GM21576 (cell line): ENCODE measurements at regions not wholly inside any gene's neighbourhood (a gene's known extent, or its start where the extent isn't known, plus 50 kb on each side); places are given as distances from the start of the nearest gene placed in this dataset.

Source experiments
- ATAC-seq: cut with Tn5 transposase; IDR thresholded peaks from one replicate; pipeline ENCODE4 v1.9.1; 2021; ENCODE audit warnings: mild to moderate bottlenecking, moderate library complexity; ENCODE audit not compliant: unreplicated experiment

DNA sequence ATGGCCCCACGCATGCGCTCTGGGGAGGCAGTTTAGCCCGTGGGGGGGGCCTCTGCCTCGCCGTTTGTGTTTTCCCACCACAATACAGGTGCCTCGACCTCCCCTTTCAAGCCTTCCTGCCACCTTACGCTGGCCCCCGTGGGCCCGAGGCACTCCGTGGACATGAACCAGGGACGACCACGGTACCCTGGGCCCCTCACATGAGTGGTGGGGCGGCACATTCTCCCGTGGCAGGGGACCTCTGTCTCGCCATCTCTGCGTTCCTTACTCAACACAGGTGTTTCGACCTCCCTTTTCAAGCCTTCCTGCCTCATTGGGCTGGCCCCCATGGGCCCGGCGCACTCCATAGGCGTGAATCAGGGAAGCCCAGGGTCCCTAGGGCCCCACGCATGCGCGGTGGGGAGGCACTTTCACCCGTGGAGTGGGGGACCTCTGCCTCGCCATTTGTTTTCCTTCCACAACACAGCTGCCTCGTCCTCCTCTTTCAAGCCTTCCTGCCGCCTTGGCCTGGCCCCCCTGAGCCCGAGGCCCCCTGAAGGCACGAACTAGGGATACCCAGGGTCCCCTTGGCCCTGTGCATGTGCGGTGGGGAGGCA, 339.5 kb downstream of the ALG10 start:
- ATAC-seq, result no peak

DNA sequence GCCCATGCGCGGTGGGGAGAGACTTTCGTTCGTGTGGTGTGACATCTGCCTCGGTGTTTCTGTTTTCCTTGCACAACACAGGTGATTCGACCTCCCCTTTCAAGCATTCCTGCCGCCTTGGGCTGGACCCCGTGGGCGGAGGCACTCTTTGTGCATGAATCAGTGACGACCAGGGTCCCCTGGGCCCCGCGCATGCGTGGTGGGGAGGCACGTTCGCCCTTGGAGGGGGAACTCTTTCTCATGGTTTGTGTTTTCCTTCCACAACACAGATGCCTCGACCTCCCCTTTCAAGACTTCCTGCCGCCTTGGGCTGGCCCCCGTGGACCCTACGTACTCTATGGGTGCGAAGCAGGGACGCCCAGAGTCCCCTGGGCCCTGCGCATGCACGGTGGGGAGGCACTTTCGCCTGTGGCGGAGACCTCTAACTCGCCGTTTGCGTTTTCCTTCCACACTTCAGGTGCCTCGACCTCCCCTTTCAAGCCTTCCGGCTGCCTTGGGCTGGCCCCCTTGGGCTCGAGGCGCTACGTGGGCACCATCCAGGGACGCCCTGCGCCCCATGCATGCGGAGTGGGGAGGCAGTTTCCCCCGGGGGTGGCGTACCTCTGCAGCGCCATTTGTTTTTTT, 340.9 kb downstream of the ALG10 start:
- ATAC-seq, result no peak

DNA sequence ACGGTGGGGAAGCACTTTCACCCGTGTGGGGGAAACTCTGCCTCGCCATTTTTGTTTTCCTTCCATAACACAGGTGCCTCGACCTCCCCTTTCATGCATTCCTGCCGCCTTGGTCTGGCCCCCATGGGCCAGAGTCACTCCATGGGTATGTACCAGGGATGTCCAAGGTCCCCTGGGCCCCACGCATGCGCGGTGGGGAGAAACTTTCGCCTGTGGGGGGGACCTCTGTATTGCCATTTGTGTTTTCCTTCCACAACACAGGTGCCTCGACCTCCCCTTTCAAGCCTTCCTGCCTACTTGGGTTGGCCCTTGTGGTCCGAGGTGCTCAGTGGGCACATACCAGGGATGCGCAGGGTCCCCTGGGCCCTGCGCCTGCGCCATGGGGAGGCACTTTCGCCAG, 345.8 kb downstream of the ALG10 start:
- ATAC-seq, result no peak

DNA sequence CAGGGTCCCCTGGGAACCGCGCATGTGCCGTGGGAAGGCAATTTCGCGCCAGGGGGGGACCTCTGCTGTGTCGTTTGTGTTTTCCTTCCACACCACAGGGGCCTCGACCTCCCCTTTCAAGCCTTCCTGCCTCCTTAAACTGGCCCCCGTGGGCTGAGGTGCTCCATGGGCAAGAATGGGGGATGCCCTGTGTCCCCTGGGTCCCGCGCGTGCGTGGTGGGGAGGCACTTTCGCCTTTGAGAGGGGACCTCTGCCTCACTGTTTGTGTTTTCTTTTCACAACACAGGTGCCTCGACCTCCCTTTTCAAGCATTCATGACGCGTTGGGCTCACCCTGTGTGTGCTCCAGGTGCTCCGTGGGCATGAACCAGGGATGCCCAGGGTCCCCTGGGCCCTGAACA, 348.8 kb downstream of the ALG10 start:
- ATAC-seq, result no peak

DNA sequence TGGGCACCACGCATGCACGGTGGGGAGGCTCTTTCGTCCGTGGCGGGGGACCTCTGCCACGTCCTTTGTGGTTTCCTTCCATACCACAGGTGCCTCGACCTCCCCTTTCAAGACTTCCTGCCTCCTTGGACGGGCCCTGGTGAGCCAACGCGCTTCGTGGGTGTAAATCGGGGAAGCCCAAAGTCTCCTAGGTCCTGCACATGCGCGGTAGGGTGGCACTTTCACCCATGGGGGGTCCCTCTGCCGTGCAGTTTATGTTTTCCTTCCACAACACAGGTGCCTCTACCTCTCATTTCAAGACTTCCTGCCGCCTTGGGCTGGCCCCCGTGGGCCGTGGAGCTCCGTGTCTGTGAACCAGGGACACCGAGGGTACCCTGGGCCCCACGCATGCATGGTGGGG, 349.7 kb downstream of the ALG10 start:
- ATAC-seq, result no peak

DNA sequence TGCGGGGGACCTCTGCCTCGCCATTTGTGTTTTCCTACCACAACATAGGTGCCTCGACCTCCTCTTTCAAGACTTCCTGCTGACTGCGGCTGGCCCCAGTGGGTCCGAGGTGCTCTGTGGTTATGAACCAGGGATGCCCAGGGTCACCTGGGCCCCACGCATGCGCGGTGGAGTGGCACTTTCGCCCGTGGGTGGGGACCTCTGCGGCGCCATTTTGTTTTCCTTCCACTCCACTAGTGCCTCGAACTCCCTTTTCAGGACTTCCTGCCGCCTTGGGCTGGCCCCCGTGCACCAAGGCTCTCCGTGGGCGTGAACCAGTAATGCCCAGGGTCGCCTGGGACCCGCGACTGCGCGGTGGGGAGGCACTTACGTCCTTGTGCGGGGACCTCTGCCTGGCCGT, 351.6 kb downstream of the ALG10 start:
- no peak for ATAC-seq

DNA sequence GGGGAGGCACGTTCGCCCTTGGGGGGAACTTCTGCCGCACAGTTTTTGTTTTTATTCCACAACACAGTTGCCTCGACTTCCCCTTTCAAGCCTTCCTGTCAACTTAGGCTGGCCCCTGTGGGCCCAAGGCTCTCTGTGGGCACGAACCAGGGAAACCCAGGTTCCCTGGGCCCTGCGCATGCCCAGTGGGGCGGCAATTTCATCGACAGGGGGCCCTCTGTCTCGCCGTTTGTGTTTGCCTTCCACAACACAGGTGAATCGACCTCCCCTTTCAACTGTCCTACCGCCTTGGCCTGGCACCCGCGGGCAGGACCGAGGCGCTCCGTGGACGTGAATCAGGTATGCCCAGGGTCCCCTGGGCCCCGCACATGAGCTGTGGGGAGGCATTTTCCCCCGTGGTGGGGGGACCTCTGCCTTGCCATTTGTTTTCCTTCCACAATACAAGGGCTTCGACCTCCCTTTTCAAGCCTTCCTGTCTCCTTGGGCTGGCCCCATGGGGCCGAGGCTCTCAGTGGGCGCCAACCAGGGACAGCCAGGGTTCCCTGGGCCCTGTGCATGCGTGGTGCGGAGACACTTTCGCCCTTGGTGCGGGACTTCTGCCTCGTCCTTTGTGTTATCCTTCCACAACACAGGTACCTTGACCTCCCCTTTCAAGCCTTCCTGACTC, 354.0 kb downstream of the ALG10 start:
- no peak for ATAC-seq

DNA sequence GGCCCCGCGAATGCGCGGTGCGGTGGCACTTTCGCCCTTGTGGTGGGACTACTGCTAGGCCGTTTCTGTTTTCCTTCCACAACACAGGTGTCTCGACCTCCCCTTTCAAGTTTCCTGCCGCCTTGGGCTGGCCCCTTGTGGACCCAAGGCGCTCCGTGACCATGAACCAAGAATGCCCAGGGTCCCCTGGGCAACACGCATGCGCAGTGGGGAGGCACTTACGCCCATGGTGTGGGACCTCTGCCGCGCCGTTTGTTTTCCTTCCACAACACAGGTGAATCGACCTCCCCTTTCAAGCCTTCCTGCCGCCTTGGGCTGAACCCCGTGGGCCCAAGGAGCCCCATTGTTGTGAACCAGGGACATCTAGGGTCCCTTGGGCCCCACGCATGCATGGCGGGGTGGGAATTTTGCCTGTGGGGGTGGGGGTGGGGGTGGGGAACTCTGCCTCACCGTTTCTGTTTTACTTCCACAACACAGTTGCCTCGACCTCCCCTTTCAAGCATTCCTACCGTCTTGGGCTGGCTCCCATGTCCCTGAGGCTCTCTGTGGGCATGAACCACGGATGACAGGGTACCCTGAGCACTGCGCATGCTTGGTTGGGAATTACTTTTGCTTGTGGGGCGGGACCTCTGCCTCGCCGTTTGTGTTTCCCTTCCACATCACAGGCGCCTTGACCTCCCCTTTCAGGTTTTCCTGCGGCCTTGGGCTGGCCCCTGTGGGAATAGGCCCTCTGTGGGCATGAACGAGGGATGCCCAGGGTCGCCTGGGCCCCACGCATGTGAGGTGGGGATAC, 355.1 kb downstream of the ALG10 start:
- no peak for ATAC-seq

DNA sequence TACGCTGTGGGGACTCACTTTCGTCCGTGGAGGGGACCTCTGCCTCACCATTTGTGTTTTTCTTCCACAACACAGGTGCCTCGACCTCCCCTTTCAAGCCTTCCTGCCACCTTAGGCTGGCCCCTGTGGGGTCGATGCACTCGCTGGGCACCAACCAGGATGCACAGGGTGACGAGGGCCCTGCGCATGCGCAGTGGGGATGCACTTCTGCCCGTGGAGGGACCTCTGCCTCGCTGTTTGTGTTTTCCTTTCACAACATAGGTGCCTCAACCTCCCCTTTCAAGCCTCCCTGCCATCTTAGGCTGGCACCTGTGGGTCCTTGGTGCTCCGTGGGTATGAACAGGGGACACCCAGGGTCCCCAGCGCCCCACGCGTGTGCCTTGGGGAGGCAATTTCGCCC, 356.8 kb downstream of the ALG10 start:
- no peak for ATAC-seq

DNA sequence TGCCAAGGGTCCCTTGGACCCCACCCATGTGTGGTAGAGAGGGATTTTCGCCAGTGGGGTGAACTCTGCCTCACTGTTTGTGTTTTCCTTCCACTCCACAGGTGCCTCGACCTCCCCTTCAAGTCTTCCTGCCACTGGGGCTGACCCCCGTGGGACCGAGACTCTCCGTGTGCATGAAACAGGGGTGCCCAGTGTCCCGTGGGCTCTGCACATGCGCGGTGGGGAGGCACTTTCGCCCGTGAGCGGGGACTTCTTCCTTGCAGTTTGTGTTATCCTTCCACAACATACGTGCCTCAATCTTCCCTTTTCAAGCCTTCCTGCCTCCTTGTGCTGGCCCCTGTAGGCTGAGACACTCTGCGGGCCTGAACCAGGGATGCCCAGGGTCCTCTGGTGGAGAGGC, 362.4 kb downstream of the ALG10 start:
- no peak for ATAC-seq

DNA sequence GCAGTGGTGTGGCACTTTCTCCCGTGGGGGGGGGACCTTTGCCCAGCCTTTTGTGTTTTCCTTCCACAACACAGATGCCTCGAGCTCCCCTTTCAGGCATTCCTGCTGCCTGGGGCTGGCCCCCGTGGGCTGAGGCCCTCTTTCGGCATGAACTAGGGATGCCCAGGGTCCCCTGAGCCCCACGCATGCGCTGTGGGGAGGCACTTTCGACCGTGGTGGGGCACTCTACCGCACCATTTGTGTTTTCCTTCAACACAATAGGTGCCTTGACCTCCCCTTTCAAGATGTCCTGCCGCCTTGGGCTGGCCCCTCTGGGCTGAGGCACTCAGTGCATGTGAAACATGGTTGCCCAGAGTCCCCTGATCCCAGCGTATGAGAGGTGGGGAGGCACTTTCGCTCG, 363.7 kb downstream of the ALG10 start:
- ATAC-seq, result no peak

DNA sequence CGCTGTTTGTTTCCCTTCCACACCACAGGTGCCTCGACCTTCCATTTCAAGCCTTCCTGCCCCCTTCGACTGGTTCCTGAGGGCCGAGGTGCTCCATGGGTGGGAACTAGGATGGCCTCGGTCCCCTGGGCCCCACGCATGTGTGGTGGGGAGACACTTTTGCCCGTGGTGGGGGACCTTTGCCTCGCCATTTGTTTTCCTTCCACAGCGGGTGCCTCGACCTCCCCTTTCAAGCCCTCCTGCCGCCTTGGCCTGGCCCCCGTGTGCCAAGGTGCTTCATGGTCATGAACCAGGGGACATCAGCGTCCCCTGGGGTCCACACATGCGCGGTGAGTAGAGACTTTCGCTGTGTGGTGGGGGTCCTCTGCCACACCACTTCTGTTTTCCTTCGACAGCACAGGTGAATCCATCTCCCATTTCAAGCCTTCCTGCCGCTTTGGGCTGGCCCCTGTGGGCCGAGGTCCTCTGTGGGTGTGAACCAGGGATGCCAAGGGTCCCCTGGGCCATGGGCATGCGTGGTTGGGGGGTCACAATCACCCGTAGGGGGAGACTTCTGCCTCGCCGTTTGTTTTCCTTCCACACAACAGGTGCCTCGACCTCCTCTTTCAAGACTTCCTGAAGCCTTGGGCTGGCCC, 364.4 kb downstream of the ALG10 start:
- no peak for ATAC-seq

DNA sequence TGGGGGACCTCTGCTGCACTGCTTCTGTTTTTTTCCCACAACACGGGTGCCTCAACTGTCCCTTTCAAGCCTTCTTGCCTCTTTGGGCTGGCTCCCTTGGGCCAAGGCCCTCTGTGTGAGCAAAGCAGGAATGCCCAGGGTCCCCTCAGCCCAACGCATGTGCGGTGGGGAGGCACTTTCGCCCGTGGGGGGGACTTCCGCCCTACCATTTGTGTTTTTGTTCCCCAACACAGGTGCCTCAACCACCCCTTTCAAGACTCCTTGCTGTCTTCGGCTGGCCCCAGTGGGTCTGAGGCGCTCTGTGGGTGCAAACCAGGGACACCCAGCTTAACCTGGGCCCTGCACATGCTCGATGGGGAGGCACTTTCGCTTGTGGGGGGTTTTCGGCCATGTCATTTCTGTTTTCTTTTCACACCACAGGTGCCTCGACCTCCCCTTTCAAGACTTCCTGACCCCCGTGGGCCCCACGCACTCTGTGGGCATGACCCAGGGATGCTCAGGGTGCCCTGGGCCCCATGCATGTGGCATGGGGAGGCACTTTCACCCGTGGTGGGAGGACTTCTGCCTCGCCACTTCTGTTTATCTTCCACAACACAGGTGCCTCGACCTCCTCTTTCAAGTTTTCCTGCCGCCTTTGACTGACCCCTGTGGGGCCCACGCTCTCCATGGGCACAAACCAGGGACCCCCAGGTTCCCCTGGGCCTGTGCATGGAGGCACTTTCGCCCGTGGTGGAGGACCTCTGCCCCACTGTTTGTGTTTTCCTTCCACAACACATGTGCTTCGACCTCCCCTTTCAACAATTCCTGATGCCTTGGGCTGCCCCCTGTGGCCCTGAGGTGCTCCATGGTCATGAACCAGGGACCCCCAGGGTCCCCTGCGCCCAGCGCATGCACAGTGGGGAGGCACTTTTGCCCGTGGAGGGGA, 365.7 kb downstream of the ALG10 start:
- no peak for ATAC-seq

DNA sequence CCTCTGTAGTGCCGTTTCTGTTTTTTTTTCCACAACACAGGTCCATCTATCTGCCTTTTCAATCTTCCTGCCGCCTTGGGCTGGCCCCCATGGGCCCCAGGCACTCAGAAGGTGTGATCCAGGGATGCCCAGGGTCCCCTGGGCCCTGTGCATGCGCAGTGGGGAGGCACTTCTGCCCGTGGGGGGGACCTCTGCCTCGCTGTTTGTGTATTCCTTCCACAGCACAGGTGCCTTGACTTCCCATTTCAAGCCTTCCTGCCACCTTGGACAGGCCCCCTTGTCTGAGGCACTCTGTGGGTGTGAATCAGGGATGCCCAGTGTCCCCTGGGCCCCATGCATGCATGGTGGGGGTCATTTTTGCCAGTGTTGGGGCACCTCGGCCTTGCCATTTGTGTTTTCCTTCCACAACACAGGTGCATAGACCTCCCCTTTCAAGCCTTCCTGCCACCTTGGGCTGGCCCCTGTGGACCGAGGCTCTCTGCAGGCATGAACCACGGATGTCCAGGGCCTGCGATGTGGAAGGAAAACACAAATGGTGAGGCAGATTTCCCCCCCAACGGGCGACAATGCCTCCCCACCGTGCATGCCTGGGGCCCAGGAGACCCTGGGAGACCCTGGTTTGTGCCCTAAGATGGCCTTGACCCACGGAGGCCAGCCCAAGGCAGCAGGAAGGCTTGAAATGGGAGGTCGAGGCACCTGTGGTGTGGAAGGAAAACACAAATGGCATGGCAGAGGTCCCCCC, 366.5 kb downstream of the ALG10 start:
- no peak for ATAC-seq

DNA sequence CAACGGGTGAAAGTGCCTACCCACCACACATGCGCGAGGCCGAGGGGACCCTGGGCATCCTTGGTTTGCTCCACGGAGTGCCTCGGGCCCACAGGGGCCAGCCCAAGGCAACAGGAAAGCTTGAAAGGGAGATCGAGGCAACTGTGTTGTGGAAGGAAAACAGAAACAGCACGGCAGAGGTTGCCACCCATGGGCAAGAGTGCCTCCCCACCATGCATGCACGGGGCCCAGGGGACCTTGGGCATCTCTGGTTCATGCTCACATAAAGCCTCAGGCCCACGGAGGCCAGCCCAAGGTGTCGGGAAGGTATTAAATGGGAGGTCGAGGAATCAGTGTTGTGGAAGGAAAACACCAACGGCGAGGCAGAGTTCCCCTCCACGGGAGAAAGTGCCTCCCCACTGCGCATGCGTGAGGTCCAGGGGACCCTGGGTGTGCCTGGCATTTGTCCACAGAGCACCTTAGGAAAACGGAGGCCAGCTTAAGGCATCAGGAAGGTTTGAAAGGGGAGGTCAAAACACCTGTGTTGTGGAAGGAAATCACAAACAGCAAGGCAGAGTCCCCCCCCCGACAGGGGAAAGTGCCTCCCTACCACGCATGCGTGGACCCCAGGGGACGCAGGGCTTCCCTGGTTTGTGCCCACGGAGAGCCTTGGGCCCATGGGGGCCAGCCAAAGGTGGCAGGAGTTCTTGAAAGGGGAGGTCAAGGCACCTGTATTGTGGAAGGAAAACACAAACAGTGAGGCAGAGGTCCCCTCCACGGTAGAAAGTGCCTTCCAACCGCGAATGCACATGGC, 367.3 kb downstream of the ALG10 start:
- ATAC-seq, result no peak

DNA sequence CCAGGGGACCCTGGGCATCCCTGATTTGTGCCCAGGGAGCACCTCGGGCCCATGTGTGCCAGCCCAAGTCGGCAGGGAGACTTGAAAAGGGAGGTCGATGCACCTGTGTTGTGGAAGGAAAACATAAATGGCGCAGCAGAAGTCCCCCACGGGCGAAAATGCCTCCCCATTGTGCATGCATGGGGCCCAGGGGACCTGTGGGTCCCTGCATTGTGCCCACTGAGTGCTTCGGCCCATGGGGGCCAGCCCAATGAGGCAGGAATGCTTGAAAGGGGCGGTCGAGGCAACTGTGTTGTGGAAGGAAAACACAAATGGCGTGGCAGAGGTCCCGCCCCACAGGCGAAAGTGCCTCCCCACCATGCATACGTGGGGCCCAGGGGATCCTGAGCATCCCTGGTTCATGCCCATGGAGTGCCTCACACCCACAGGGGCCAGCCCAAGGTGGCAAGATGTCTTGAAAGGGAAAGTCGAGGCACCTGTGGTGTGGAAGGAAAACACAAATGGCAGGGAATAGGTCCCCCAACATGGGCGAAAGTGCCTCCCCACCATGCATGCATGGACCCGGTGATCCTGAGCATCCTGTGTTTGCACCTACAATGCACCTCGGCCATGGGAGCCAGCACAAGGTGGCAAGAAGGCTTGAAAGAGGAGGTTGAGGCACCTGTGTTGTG, 368.0 kb downstream of the ALG10 start:
- ATAC-seq, result no peak

DNA sequence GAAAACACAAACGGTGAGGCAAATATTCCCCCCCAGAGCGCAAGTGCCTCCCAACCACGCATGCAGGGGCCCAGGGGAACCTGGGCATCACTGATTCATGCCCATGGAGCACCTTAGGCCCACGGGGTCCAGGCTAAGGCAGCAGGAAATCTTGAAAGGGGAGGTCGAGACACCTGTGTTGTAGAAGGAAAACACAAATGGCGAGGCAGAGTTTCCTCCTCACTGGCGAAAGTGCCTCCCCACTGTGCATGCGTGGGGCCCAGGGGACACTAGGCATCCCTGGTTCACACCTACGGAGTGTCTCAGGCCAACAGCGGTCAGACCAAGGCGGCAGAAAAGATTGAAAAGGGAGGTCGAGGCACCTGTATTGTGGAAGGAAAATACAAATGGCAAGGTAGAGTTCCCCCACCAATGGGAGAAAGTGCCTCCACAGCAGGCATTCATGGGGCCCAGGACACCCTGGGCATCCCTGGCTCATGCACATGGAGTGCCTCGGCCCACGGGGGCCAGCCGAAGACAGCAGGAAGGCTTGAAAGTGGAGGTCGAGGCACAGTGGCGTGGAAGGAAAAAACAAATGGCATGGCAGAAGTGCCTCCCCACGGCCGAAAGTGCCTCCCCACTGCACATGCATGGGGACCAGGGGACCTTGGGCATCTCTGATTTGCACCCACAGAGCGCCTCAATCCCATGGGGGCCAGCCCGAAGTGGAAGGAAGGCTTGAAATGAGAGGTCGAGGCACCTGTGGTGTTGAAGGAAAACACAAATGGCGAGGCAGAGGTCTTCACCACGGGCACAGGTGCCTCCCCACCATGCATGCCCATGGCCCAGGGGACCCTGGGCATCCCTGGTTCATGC, 368.8 kb downstream of the ALG10 start:
- no peak for ATAC-seq
